HG03460 (cell line): ENCODE measurements at regions not wholly inside any gene's neighbourhood (a gene's known extent, or its start where the extent isn't known, plus 50 kb on each side); places are given as distances from the start of the nearest gene placed in this dataset.
"Not testable (repeated sequence)": the region's sequence is repeated elsewhere in the genome, so short reads cannot be mapped to it uniquely, and the experiment has no call there.

Experiments used
- ATAC-seq: cut with Tn5 transposase; IDR thresholded peaks from one replicate; pipeline ENCODE4 v1.9.1; 2021; ENCODE audit not compliant: unreplicated experiment

DNA sequence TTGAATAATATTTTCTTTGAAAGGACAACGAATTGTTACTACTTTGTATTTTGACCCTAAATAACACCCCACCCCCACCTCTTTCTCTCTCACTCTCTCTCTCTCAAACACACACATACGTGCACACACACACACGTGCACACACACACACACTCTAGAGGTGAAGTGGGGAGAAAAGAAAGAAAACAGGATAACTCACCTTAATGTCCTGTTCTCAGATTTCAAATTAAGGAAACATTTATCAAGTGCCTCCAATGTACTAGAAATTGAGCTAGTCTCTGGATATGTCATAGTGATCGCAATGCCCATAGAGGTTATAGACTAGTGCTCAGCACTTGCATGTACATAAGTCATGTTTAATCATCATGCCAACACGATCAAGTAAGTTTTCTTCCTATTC, 1483.6 kb upstream of the SEL1L start:
- no peak for ATAC-seq

GRCh38 chr14:83019744-83020414, 1486.2 kb upstream of the SEL1L start:
- ATAC-seq, result no peak

GRCh38 chr14:83021323-83021722, 1487.7 kb upstream of the SEL1L start:
- no peak for ATAC-seq

- ATAC-seq, result no peak
Observed at GRCh38 chr14:83023369-83023768, 1489.7 kb upstream of the SEL1L start.

GRCh38 chr14:83041224-83041623, 1507.6 kb upstream of the SEL1L start:
- ATAC-seq, result no peak

- no peak for ATAC-seq
Observed at GRCh38 chr14:83042858-83043257, 1509.2 kb upstream of the SEL1L start.

- no peak for ATAC-seq
Observed at GRCh38 chr14:83044001-83044400, 1510.3 kb upstream of the SEL1L start.

- no peak for ATAC-seq
Observed at GRCh38 chr14:83047059-83047830, 1513.6 kb upstream of the SEL1L start.

GRCh38 chr14:83053022-83053710, 1519.5 kb upstream of the SEL1L start:
- no peak for ATAC-seq

GRCh38 chr14:83058068-83058467, 1524.4 kb upstream of the SEL1L start:
- ATAC-seq, result no peak

DNA sequence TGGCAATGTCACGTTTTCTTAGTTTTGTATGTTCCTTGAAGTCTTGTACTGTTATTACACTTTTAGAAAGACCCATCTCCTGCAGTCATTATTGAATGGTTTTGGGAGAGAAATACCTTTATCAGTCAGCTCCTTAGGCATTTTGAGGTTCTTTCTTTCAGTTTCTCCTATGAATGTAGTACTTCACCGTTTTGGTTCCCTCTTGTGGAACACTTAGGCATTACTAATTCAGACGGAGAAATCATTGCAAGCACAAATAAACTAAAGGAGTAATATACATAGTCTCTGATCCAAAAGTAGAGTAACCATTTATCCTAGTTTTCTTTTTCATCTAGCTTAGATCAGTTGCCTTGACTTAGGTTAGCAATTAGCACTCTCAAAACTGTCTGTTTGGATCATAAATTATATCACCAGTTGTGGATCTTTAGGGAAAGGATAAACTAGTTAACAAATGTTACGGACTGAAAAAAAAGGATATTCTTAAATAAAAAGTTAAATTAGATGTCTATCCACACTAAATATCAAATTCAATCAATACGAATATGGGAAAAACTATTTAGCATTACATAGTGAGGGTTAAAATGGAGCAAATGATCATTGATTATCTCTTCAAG, 1538.3 kb upstream of the SEL1L start:
- ATAC-seq, result no peak

DNA sequence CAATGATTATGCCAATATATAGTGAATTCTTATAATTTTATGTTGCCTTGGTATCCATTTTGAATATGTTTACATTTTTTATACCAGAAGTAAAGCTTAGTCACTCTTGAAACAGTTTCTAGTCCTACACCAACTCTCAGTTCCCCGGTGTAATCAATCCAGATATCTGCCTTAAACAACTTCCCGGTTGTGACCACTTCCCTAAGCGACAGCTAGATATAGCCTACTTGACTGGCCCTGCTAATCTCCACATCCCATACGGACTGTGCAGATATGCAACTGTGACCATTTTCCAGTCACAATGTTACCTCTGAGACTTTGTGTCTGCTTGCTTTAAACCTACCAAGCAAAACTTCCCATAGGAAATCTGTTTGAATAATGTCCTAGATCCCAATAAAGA, 1551.5 kb upstream of the SEL1L start:
- no peak for ATAC-seq

DNA sequence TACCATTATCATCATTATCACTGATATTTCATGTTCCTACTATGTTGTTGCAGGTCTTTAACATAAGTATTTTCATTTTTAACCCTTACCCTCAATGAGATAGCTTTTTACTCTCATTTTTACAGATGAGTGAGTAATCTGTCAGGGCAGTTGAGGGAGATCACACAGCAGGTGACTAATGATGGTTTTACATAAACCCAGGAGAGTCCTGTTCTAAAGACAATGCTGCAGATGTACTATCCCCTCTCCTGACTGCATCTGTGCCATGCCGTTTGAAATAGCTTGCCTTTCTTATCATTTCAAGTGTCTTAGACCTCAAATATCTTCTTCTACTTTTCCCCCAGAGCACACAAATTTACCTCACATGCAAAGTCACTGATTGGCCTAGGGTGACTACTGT, 1552.1 kb upstream of the SEL1L start:
- ATAC-seq, result no peak

- not testable (repeated sequence) for ATAC-seq
Observed at GRCh38 chr14:83091991-83092956, 1558.6 kb upstream of the SEL1L start.

GRCh38 chr14:83096092-83096491, 1562.4 kb upstream of the SEL1L start:
- no peak for ATAC-seq

- ATAC-seq, result no peak
Observed at GRCh38 chr14:83101846-83102245, 1568.2 kb upstream of the SEL1L start.

DNA sequence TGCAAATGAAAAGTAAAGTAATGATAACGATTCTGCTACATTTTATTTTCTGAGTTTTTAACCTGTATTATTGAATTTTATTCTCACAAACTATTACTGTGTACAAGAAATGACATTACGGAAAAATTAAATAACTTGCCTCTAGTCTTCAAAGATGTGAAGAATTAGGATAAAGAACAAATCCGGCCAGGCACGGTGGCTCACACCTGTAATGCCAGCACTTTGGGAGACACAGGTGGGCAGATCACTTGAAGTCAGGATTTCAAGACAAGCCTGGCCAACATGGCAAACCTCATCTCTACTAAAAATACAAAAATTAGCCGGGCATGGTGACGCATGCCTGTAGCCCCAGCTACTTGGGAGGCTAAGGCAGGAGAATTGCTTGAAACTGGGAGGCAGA, 1584.4 kb upstream of the SEL1L start:
- no peak for ATAC-seq

- ATAC-seq, result no peak
Observed at GRCh38 chr14:83120187-83120586, 1586.5 kb upstream of the SEL1L start.

DNA sequence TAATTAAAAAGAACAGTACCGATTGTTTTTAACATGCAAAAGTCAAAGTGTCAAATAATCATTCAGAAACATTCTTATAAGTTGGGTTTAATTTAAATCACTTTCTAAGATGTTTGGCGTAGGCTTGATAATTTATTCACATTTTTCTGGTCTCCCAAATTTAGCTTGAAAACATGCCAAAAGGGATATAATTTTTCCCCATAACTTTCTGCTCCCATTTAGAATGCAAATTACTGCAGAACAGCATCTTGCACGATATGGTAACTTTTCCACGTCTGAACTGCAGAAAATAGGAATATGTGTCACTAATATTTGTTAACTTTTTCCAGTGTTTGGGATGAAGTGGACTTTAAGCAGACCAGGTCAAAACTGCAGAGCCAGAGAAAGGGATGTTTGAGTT, 1592.4 kb upstream of the SEL1L start:
- no peak for ATAC-seq

DNA sequence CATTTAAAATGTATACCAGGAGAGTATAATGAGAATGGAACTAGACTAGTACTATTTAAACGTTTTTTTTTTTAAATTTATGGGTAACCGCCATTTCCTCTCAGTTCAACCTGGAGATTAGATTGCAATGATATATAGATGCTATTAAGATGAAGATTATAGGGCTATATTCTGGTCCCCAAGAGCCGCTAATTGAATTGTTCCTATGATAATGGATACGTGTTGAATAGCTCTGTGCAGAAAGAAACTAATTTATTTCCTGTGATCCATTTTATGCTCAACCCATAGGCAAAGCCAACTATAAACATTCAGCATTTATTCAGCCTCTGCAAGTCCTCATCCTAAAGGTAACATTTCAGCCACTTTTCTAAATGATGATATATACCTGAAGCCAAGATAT, 1595.1 kb upstream of the SEL1L start:
- no peak for ATAC-seq

- no peak for ATAC-seq
Observed at GRCh38 chr14:83129496-83129895, 1595.8 kb upstream of the SEL1L start.
